Astrocyte (in vitro differentiated cells and primary cell): ENCODE measurements at regions not wholly inside any gene's neighbourhood (a gene's known extent, or its start where the extent isn't known, plus 50 kb on each side); places are given as distances from the start of the nearest gene placed in this dataset.

Source experiments
- DNase-seq: peaks from one replicate; pipeline ENCODE4 v3.0.0-alpha.2; 2010; ENCODE audit warnings: low read depth
- FAIRE-seq: peaks from 2 replicates; lab custom pipeline; 2011; peaks lifted over from hg19 to GRCh38; lab: Jason Lieb, UNC
- H2AFZ ChIP-seq: 2 replicates; pipeline ENCODE4 v1.6.0; 2012; ENCODE audit warnings: low read depth, low read length, inconsistent platforms
- H3K27ac ChIP-seq: 2 replicates; pipeline ENCODE4 v1.5.1; 2011; ENCODE audit warnings: low read depth, low read length, inconsistent platforms
- H3K27me3 ChIP-seq: 2 replicates; pipeline ENCODE4 v1.6.0; 2011; ENCODE audit warnings: low read length, inconsistent platforms; ENCODE audit not compliant: insufficient read depth
- H3K36me3 ChIP-seq: 2 replicates; pipeline ENCODE4 v1.5.1; 2011; ENCODE audit warnings: low read length, inconsistent platforms; ENCODE audit not compliant: insufficient read depth
- H3K4me1 ChIP-seq: 2 replicates; pipeline ENCODE4 v1.5.1; 2011; ENCODE audit warnings: low read length, inconsistent platforms; ENCODE audit not compliant: insufficient read depth
- H3K4me2 ChIP-seq: 2 replicates; pipeline ENCODE4 v1.6.0; 2012; ENCODE audit warnings: low read length, inconsistent platforms
- H3K4me3 ChIP-seq: 2 replicates; pipeline ENCODE4 v1.5.1; 2011; ENCODE audit warnings: low read depth, mild to moderate bottlenecking, low read length, inconsistent platforms; ENCODE audit not compliant: insufficient read depth
- H3K79me2 ChIP-seq: 2 replicates; pipeline ENCODE4 v1.6.0; 2012; ENCODE audit warnings: mild to moderate bottlenecking, low read length, inconsistent platforms; ENCODE audit not compliant: insufficient read depth
- H3K9ac ChIP-seq: 2 replicates; pipeline ENCODE4 v1.6.0; 2012; ENCODE audit warnings: mild to moderate bottlenecking, low read length, inconsistent platforms
- H3K9me3 ChIP-seq: 2 replicates; pipeline ENCODE4 v1.5.1; 2012; ENCODE audit warnings: low read depth, mild to moderate bottlenecking, low read length, inconsistent platforms; ENCODE audit not compliant: insufficient read depth
- H4K20me1 ChIP-seq: 2 replicates; pipeline ENCODE4 v1.6.0; 2012; ENCODE audit warnings: low read length, inconsistent platforms; ENCODE audit not compliant: insufficient read depth
- H3K27ac Mint-ChIP-seq: one replicate; pipeline ENCODE4 v1.8.0; 2021; ENCODE audit warnings: mild to moderate bottlenecking, mixed read lengths; ENCODE audit not compliant: unreplicated experiment
- H3K27me3 Mint-ChIP-seq: one replicate; pipeline ENCODE4 v1.8.0; 2021; ENCODE audit warnings: low read depth, mixed read lengths; ENCODE audit not compliant: unreplicated experiment
- H3K36me3 Mint-ChIP-seq: one replicate; pipeline ENCODE4 v1.8.0; 2021; ENCODE audit warnings: low read depth, mixed read lengths; ENCODE audit not compliant: unreplicated experiment
- H3K4me1 Mint-ChIP-seq: one replicate; pipeline ENCODE4 v1.8.0; 2021; ENCODE audit warnings: low read depth, mixed read lengths; ENCODE audit not compliant: unreplicated experiment
- H3K4me3 Mint-ChIP-seq: one replicate; pipeline ENCODE4 v1.8.0; 2021; ENCODE audit warnings: mild to moderate bottlenecking, moderate library complexity, mixed read lengths; ENCODE audit not compliant: unreplicated experiment
- H3K9me3 Mint-ChIP-seq: one replicate; pipeline ENCODE4 v1.8.0; 2021; ENCODE audit warnings: mild to moderate bottlenecking, mixed read lengths; ENCODE audit not compliant: unreplicated experiment
- EZH2 ChIP-seq: IDR thresholded peaks from 2 replicates; pipeline ENCODE4 v1.6.1; 2012; ENCODE audit warnings: mild to moderate bottlenecking, low read length, inconsistent platforms; ENCODE audit not compliant: insufficient read depth
- TF ChIP-seq, protein P1 (sequence below): IDR thresholded peaks from 2 replicates; pipeline ENCODE4 v1.5.1; 2011; ENCODE audit warnings: low read depth, mild to moderate bottlenecking, inconsistent platforms, low read length, moderate library complexity; ENCODE audit not compliant: insufficient read depth

DNA sequence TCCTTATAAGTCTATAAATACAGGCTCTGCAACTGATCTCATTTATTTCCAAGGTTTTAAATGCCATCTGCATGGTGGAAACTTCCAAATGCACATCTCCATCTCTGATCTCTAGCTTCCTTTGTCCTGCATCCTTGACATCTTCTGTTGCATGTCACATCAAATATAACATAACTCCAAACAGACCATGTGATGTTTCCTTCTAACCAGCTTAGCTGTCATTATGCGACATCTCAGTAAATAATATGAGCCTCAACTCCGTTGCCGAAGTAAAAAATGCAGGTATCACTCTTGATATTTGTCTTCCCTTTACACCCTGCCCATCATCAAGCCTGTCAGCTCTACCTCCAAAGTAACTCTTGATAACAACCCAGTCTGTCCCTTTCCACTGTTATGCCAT, 506.4 kb upstream of the C9orf72 start:
- no peak for FAIRE-seq
- Histone ChIP-seq H3K4me1 (no peaks in the 10 kb centered on the region), H3K36me3 (no peaks in the 10 kb centered on the region), H3K9me3 (no peaks in the 10 kb centered on the region), H3K4me3 (no peak overlapping the region), H4K20me1 (no peaks in the 10 kb centered on the region), H3K4me2 (no peak overlapping the region), H3K79me2 (no peaks in the 10 kb centered on the region), H3K9ac (no peak overlapping the region), H3K27ac (no peak overlapping the region), H3K27me3 (no peaks in the 10 kb centered on the region), H2AFZ (no peak overlapping the region)
- no peak for TF ChIP-seq EZH2
- TF ChIP-seq, protein P1, sequence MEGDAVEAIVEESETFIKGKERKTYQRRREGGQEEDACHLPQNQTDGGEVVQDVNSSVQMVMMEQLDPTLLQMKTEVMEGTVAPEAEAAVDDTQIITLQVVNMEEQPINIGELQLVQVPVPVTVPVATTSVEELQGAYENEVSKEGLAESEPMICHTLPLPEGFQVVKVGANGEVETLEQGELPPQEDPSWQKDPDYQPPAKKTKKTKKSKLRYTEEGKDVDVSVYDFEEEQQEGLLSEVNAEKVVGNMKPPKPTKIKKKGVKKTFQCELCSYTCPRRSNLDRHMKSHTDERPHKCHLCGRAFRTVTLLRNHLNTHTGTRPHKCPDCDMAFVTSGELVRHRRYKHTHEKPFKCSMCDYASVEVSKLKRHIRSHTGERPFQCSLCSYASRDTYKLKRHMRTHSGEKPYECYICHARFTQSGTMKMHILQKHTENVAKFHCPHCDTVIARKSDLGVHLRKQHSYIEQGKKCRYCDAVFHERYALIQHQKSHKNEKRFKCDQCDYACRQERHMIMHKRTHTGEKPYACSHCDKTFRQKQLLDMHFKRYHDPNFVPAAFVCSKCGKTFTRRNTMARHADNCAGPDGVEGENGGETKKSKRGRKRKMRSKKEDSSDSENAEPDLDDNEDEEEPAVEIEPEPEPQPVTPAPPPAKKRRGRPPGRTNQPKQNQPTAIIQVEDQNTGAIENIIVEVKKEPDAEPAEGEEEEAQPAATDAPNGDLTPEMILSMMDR = no peak
- Mint-ChIP-seq H3K9me3 (no peaks in the 10 kb centered on the region), H3K36me3 (no peaks in the 10 kb centered on the region), H3K27ac (no peak overlapping the region), H3K4me3 (no peak overlapping the region), H3K27me3 (no peaks in the 10 kb centered on the region), H3K4me1 (peaks cover 3% of the 10 kb centered on the region)
- no peak for DNase-seq

GRCh38 chr9:28082671-28083070, 509.4 kb upstream of the C9orf72 start:
- Histone ChIP-seq H2AFZ (no peak overlapping the region), H3K27me3 (no peaks in the 10 kb centered on the region), H4K20me1 (no peaks in the 10 kb centered on the region), H3K9me3 (no peaks in the 10 kb centered on the region), H3K9ac (no peak overlapping the region), H3K36me3 (no peaks in the 10 kb centered on the region), H3K4me2 (no peak overlapping the region), H3K4me1 (no peaks in the 10 kb centered on the region), H3K27ac (no peak overlapping the region), H3K4me3 (no peak overlapping the region), H3K79me2 (no peaks in the 10 kb centered on the region)
- Mint-ChIP-seq H3K9me3 (no peaks in the 10 kb centered on the region), H3K4me1 (peaks cover 7% of the 10 kb centered on the region), H3K4me3 (no peak overlapping the region), H3K27me3 (no peaks in the 10 kb centered on the region), H3K27ac (no peak overlapping the region), H3K36me3 (no peaks in the 10 kb centered on the region)
- no peak for TF ChIP-seq EZH2
- TF ChIP-seq, protein P1 = no peak
- DNase-seq (no peak), FAIRE-seq (no peak)

DNA sequence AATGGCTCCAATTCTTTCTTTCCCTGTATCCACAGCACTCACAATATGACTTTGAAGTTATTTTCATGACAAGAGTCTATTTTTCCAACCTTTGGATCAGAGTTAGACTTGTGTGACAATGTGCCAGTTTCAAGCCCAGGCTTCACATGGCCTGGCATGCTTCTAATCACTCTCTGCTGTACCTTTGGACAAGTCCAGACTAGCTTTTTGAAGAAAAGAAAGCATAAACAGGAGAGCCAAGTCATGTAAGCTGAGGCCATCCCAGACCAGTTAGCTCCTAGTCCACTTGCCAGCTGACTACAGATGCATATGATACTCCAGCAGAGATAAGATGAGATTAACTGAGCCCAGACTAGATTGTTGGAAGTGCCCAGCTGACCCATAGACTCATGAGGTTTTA, 513.6 kb upstream of the C9orf72 start:
- no peaks in the 10 kb centered on the region for H3K79me2 ChIP-seq
- H3K27ac Mint-ChIP-seq = no peak overlapping the region
- peaks cover 4% of the 10 kb centered on the region for H3K4me1 Mint-ChIP-seq
- H3K27me3 ChIP-seq = no peaks in the 10 kb centered on the region
- H3K36me3 Mint-ChIP-seq = peaks cover 4% of the 10 kb centered on the region
- H3K4me3 Mint-ChIP-seq = no peak overlapping the region
- no peaks in the 10 kb centered on the region for H3K36me3 ChIP-seq
- no peak overlapping the region for H3K4me2 ChIP-seq
- H3K27me3 Mint-ChIP-seq = no peaks in the 10 kb centered on the region
- no peaks in the 10 kb centered on the region for H3K4me1 ChIP-seq
- DNase-seq = no peak
- no peak overlapping the region for H2AFZ ChIP-seq
- no peak for TF ChIP-seq EZH2
- TF ChIP-seq, protein P1 = no peak
- H3K9me3 ChIP-seq = no peaks in the 10 kb centered on the region
- H3K4me3 ChIP-seq = no peak overlapping the region
- H3K9ac ChIP-seq = no peak overlapping the region
- H3K27ac ChIP-seq = no peak overlapping the region
- FAIRE-seq = no peak
- H3K9me3 Mint-ChIP-seq = peaks cover 1% of the 10 kb centered on the region
- no peaks in the 10 kb centered on the region for H4K20me1 ChIP-seq
